Activated B cell treated with CpG ODN at 0.5 μM for 24 hours (primary cell): ENCODE measurements at regions not wholly inside any gene's neighbourhood (a gene's known extent, or its start where the extent isn't known, plus 50 kb on each side); places are given as distances from the start of the nearest gene placed in this dataset.

Source experiments
- ATAC-seq: fragments of 200-7000 bp; cut with Tn5 transposase; one replicate; pipeline ENCODE4 v1.10.0; 2021; ENCODE audit warnings: low read depth, mild to moderate bottlenecking, moderate library complexity
- CTCF ChIA-PET: fragments of 350-600 bp; sonication (Branson Sonifier 250); formaldehyde crosslinking; loops from one replicate; lab custom pipeline; 2021; ENCODE audit warnings: antibody characterized with exemption; lab: Charles Lee
- POLR2A ChIA-PET: fragments of 350-600 bp; sonication (Branson Sonifier 250); formaldehyde crosslinking; loops from one replicate; lab custom pipeline; 2021; ENCODE audit warnings: antibody characterized with exemption; lab: Charles Lee
- DNase-seq: peaks from one replicate; pipeline ENCODE4 v3.0.0; 2022
- H3K27ac Mint-ChIP-seq: one replicate; pipeline ENCODE4 v1.8.0; 2020; ENCODE audit warnings: mixed read lengths
- H3K27me3 Mint-ChIP-seq: one replicate; pipeline ENCODE4 v1.8.0; 2021; ENCODE audit warnings: mixed read lengths
- H3K36me3 Mint-ChIP-seq: one replicate; pipeline ENCODE4 v1.8.0; 2021; ENCODE audit warnings: low read depth, mixed read lengths
- H3K4me1 Mint-ChIP-seq: one replicate; pipeline ENCODE4 v1.8.0; 2021; ENCODE audit warnings: mixed read lengths
- H3K4me3 Mint-ChIP-seq: one replicate; pipeline ENCODE4 v1.8.0; 2020; ENCODE audit warnings: mild to moderate bottlenecking, mixed read lengths
- H3K9me3 Mint-ChIP-seq: one replicate; pipeline ENCODE4 v1.8.0; 2020; ENCODE audit warnings: mixed read lengths
- CTCF ChIP-seq: fragments of 200-600 bp; IDR thresholded peaks from one replicate; pipeline ENCODE4 v1.8.0; 2022; ENCODE audit warnings: antibody characterized with exemption, mild to moderate bottlenecking
- intact Hi-C: fragments of 100-400 bp; cut with micrococcal nuclease; formaldehyde crosslinking; loops from one replicate; pipeline ENCODE4 v1.15.1; 2024

- Mint-ChIP-seq H3K27me3 (peaks cover 16% of the 10 kb centered on the region), H3K4me1 (no peaks in the 10 kb centered on the region), H3K9me3 (no peaks in the 10 kb centered on the region), H3K27ac (no peak overlapping the region), H3K4me3 (no peak overlapping the region), H3K36me3 (no peaks in the 10 kb centered on the region)
- DNase-seq (no peak), ATAC-seq (no peak)
- ChIA-PET CTCF (no interaction called here), POLR2A (no interaction called here)
- intact Hi-C loops, result no loop called here
- TF ChIP-seq CTCF, result no peak
Measured at GRCh38 chr2:126788652-126789051, 110.0 kb upstream of the TEX51 start.

GRCh38 chr2:126790987-126791780, 107.5 kb upstream of the TEX51 start:
- intact Hi-C loops, result no loop called here
- Mint-ChIP-seq H3K9me3 (no peaks in the 10 kb centered on the region), H3K27me3 (peaks cover 16% of the 10 kb centered on the region), H3K27ac (no peak overlapping the region), H3K4me1 (no peaks in the 10 kb centered on the region), H3K36me3 (no peaks in the 10 kb centered on the region), H3K4me3 (no peak overlapping the region)
- no peak for TF ChIP-seq CTCF
- ChIA-PET CTCF (no interaction called here), POLR2A (no interaction called here)
- DNase-seq, result no peak
- ATAC-seq, result no peak

DNA sequence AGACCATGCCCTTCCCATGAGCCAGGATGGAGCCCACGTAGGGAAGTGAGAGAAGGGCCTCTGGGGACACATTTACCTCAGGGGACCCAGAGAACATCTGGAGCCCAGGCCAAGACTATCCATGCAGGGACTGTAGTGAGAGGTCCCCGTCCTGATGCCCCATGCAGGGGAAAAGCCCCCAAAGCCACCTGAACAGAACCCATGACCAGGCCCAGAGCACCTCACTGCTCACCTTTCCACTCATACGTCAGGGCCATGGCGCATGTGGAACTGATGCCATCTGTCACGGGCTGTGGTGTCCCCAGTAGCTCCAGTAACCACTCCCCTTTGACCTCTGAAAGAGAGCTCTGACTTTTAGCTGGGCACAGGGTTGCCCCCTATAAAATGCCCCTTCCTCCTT, 106.5 kb upstream of the TEX51 start:
- Mint-ChIP-seq H3K9me3 (no peaks in the 10 kb centered on the region), H3K27ac (no peak overlapping the region), H3K36me3 (no peaks in the 10 kb centered on the region), H3K4me1 (no peaks in the 10 kb centered on the region), H3K27me3 (peaks cover 16% of the 10 kb centered on the region), H3K4me3 (no peak overlapping the region)
- TF ChIP-seq CTCF, result no peak
- DNase-seq (no peak), ATAC-seq (no peak)
- intact Hi-C loops, result no loop called here
- CTCF ChIA-PET, result no interaction called here
- POLR2A ChIA-PET, result no interaction called here

- H3K4me1 Mint-ChIP-seq, result no peaks in the 10 kb centered on the region
- no peaks in the 10 kb centered on the region for H3K36me3 Mint-ChIP-seq
- peaks cover 16% of the 10 kb centered on the region for H3K27me3 Mint-ChIP-seq
- CTCF ChIA-PET, result no interaction called here
- POLR2A ChIA-PET, result no interaction called here
- no peaks in the 10 kb centered on the region for H3K9me3 Mint-ChIP-seq
- intact Hi-C loops, result no loop called here
- no peak for TF ChIP-seq CTCF
- no peak overlapping the region for H3K4me3 Mint-ChIP-seq
- no peak overlapping the region for H3K27ac Mint-ChIP-seq
- ATAC-seq (no peak), DNase-seq (no peak)
Measured at GRCh38 chr2:126792993-126793392, 105.7 kb upstream of the TEX51 start.

GRCh38 chr2:126793885-126794613, 104.6 kb upstream of the TEX51 start:
- DNase-seq, result no peak
- no peaks in the 10 kb centered on the region for H3K4me1 Mint-ChIP-seq
- H3K27me3 Mint-ChIP-seq, result peaks cover 16% of the 10 kb centered on the region
- ATAC-seq, result no peak
- TF ChIP-seq CTCF, result no peak
- ChIA-PET CTCF (no interaction called here), POLR2A (no interaction called here)
- intact Hi-C loops, result no loop called here
- no peak overlapping the region for H3K4me3 Mint-ChIP-seq
- no peaks in the 10 kb centered on the region for H3K9me3 Mint-ChIP-seq
- no peaks in the 10 kb centered on the region for H3K36me3 Mint-ChIP-seq
- H3K27ac Mint-ChIP-seq, result no peak overlapping the region
